ENCODE measurements at regions not wholly inside any gene's neighbourhood (a gene's known extent, or its start where the extent isn't known, plus 50 kb on each side); places are given as distances from the start of the nearest gene placed in this dataset.

GRCh38 chr4:130080872-130081451 lies 985.0 kb downstream of the C4orf33 start:
- TF ChIP-seq EZH2 (IDR thresholded peaks at IDR 0.05; ENCODE audit: low read length) (no peak), CTCF (optimal IDR thresholded peaks at IDR 0.05 in 1 of 3, IDR thresholded peaks at IDR 0.05 in 1 of 3, conservative IDR thresholded peaks at IDR 0.05 in 1 of 3; ENCODE audit: extremely low read depth in 1 of 3, insufficient read depth in 2 of 3, low read length in 3 of 3) (no peak)
